Tibial nerve (tissue), 4 donors: ENCODE measurements at regions not wholly inside any gene's neighbourhood (a gene's known extent, or its start where the extent isn't known, plus 50 kb on each side); places are given as distances from the start of the nearest gene placed in this dataset.

Source experiments
- DNase-seq, 2 donors: peaks; one replicate each; pipeline ENCODE4 v3.0.0-alpha.2; 2019; ENCODE audit warnings: low spot score in 2 of 2
- H3K27ac ChIP-seq, 4 donors: fragments of 200-600 bp; sonication (generic) in 3 of 4; one replicate each; pipeline ENCODE4 v1.5.1; 2017 to 2019; ENCODE audit warnings: mild to moderate bottlenecking in 1 of 4
- H3K27me3 ChIP-seq, 2 donors: fragments of 200-600 bp; sonication (generic) in 1 of 2; one replicate each; pipeline versions ENCODE4 v1.5.1 to v1.6.0; 2017 to 2019
- H3K36me3 ChIP-seq, 3 donors: fragments of 200-600 bp; sonication (generic); one replicate each; pipeline ENCODE4 v1.5.1; 2018 to 2019
- H3K4me1 ChIP-seq, 4 donors: fragments of 200-600 bp; sonication (generic) in 3 of 4; one replicate each; pipeline ENCODE4 v1.5.1; 2017 to 2019
- H3K4me3 ChIP-seq, 4 donors: fragments of 200-600 bp; sonication (generic) in 3 of 4; one replicate each; pipeline ENCODE4 v1.5.1; 2017 to 2019; ENCODE audit warnings: mild to moderate bottlenecking in 1 of 4, moderate library complexity in 1 of 4
- H3K9me3 ChIP-seq, 4 donors: fragments of 200-600 bp; sonication (generic) in 3 of 4; one replicate each; pipeline ENCODE4 v1.5.1; 2017 to 2019
- EP300 ChIP-seq, 2 donors: sonication (generic); formaldehyde crosslinking; IDR thresholded peaks; one replicate each; pipeline ENCODE4 v1.6.1; 2017; ENCODE audit warnings: antibody characterized with exemption in 2 of 2, mild to moderate bottlenecking in 1 of 2
- POLR2A ChIP-seq, 2 donors: fragments of 450-650 bp; IDR thresholded peaks; one replicate each; pipeline ENCODE4 v1.6.1; 2017; ENCODE audit warnings: antibody characterized with exemption in 2 of 2, mild to moderate bottlenecking in 2 of 2, moderate library complexity in 2 of 2
- WGBS, 2 donors: methylation state at CpG; one replicate each; pipeline ENCODE4 v1.1.5; 2018; 5-methylcytosine and 5-hydroxymethylcytosine counted together
- TF ChIP-seq, protein P1 (sequence below), 5 experiments: fragments of 200-600 bp in 3 of 5; fragments of 450-650 bp in 2 of 5; sonication (generic) in 3 of 5; IDR thresholded peaks; one replicate each; pipeline ENCODE4 v1.5.1; 2016 to 2019; ENCODE audit warnings: antibody characterized with exemption in 5 of 5, mild to moderate bottlenecking in 3 of 5, moderate library complexity in 2 of 5

DNA sequence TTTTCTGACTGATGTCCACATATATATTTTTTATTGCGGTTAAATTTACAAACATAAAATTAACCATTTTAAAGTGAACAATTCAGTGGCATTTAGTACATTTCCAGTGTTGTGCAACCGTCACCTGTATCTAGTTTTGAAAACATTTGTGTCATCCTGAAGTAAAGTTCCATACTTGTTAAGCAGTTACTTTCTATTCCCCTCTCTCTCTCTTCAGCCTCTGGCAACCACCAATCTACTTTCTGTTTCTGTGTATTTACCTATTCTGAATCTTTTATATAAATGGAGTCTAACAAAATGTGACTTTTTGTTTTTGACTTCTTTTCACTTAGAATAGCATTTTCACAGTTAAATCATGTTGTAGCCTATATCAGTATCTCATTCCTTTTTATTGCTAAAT, 480.1 kb upstream of the SMARCA2 start:
- Histone ChIP-seq H3K4me3 (no peak overlapping the region), H3K36me3 (no peaks in the 10 kb centered on the region), H3K4me1 (no peaks in the 10 kb centered on the region), H3K9me3 (no peaks in the 10 kb centered on the region), H3K27ac (no peak overlapping the region), H3K27me3 (no peaks in the 10 kb centered on the region)
- 88 to 89% methylated on average over 2 of the region's 2 CpGs for WGBS, 2 donors
- no peak for DNase-seq
- TF ChIP-seq, protein P1, sequence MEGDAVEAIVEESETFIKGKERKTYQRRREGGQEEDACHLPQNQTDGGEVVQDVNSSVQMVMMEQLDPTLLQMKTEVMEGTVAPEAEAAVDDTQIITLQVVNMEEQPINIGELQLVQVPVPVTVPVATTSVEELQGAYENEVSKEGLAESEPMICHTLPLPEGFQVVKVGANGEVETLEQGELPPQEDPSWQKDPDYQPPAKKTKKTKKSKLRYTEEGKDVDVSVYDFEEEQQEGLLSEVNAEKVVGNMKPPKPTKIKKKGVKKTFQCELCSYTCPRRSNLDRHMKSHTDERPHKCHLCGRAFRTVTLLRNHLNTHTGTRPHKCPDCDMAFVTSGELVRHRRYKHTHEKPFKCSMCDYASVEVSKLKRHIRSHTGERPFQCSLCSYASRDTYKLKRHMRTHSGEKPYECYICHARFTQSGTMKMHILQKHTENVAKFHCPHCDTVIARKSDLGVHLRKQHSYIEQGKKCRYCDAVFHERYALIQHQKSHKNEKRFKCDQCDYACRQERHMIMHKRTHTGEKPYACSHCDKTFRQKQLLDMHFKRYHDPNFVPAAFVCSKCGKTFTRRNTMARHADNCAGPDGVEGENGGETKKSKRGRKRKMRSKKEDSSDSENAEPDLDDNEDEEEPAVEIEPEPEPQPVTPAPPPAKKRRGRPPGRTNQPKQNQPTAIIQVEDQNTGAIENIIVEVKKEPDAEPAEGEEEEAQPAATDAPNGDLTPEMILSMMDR (IDR thresholded peaks at IDR 0.05), result no peak
- no peak for TF ChIP-seq POLR2A (IDR thresholded peaks at IDR 0.05)

DNA sequence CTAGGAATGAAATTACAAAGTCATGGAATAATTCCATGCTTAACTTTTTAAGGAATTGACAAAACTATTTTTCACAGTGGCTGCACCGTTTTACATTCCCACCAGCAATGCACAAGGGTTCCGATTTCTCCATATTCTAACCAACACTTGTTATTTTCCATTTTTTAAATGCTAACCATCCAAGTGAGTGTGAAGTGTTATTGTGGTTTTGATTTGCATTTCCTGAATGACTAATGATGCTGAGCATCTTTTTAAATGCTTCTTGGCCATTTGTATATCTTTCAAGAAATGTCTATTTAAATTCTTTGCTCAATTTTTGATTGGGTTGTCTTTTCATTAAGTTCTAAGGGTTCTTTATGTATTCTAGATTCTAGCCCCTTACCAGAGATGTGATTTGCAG, 479.5 kb upstream of the SMARCA2 start:
- H3K9me3 ChIP-seq, result no peaks in the 10 kb centered on the region
- no peaks in the 10 kb centered on the region for H3K27me3 ChIP-seq
- no peaks in the 10 kb centered on the region for H3K4me1 ChIP-seq
- no peak overlapping the region for H3K27ac ChIP-seq
- 83 to 89% methylated on average over 2 of the region's 2 CpGs for WGBS, 2 donors
- no peak overlapping the region for H3K4me3 ChIP-seq
- no peaks in the 10 kb centered on the region for H3K36me3 ChIP-seq
- TF ChIP-seq EP300 (IDR thresholded peaks at IDR 0.05) (no peak), POLR2A (IDR thresholded peaks at IDR 0.05) (no peak)
- TF ChIP-seq, protein P1 (IDR thresholded peaks at IDR 0.05), result no peak
- DNase-seq, result no peak

GRCh38 chr9:1536522-1537170, 478.5 kb upstream of the SMARCA2 start:
- Histone ChIP-seq H3K27me3 (no peaks in the 10 kb centered on the region), H3K4me1 (no peaks in the 10 kb centered on the region), H3K9me3 (no peaks in the 10 kb centered on the region), H3K4me3 (no peak overlapping the region), H3K27ac (no peak overlapping the region), H3K36me3 (no peaks in the 10 kb centered on the region)
- TF ChIP-seq, protein P1 (IDR thresholded peaks at IDR 0.05), result no peak
- TF ChIP-seq EP300 (IDR thresholded peaks at IDR 0.05), result no peak
- no peak for TF ChIP-seq POLR2A (IDR thresholded peaks at IDR 0.05)
- no peak for DNase-seq
- WGBS, 2 donors, result 72% methylated on average over 5 of the region's 5 CpGs

DNA sequence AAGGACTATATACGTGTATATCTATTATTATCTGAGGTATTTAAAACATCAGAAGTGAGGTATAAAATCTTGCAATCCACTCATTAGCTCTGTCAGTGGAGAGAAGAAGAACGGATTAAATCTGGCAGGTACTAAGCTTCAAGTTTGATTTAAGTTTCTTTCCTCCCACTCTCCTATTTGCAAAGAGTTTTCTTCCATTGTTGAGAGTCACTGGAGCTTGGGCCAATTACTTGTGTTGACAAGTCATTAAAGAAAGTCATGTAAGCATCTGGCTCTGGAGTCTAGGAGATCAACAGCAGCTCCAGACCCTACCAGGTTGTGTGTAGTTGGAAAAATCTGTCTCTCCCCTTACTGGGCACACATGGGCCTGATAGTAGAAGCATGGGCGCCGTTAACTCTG, 476.8 kb upstream of the SMARCA2 start:
- WGBS, 2 donors, result 61 to 74% methylated on average over 4 of the region's 4 CpGs
- Histone ChIP-seq H3K27me3 (no peaks in the 10 kb centered on the region), H3K9me3 (no peaks in the 10 kb centered on the region), H3K4me1 (no peaks in the 10 kb centered on the region), H3K27ac (no peak overlapping the region), H3K4me3 (no peak overlapping the region), H3K36me3 (no peaks in the 10 kb centered on the region)
- TF ChIP-seq, protein P1 (IDR thresholded peaks at IDR 0.05), result no peak
- no peak for TF ChIP-seq POLR2A (IDR thresholded peaks at IDR 0.05)
- no peak for TF ChIP-seq EP300 (IDR thresholded peaks at IDR 0.05)
- DNase-seq, result no peak

DNA sequence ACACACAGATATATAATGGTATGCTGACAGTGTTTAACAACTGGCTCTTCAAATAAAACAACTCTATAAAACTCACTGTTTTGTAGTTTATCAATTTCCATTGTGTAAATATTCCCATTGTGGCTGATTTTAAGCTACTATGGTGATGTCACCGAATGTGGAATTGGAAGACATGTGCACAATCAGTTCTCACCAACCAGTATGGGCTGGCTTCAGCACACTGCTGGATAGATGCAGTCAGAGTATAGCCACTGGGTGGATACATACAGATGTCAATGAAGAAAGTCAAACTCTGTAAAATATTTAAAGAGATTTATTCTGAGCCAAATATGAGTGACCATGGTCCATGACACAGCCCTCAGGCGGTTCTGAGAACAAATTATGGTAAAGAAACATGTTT, 475.9 kb upstream of the SMARCA2 start:
- no peak for DNase-seq
- Histone ChIP-seq H3K9me3 (no peaks in the 10 kb centered on the region), H3K4me1 (no peaks in the 10 kb centered on the region), H3K27ac (no peak overlapping the region), H3K27me3 (no peaks in the 10 kb centered on the region), H3K36me3 (no peaks in the 10 kb centered on the region), H3K4me3 (no peak overlapping the region)
- TF ChIP-seq POLR2A (IDR thresholded peaks at IDR 0.05), result no peak
- TF ChIP-seq, protein P1 (IDR thresholded peaks at IDR 0.05), result no peak
- no peak for TF ChIP-seq EP300 (IDR thresholded peaks at IDR 0.05)
- WGBS, 2 donors, result 88 to 91% methylated on average over 2 of the region's 2 CpGs
